HEK293T (cell line): ENCODE measurements at regions not wholly inside any gene's neighbourhood (a gene's known extent, or its start where the extent isn't known, plus 50 kb on each side); places are given as distances from the start of the nearest gene placed in this dataset.

Experiments
- FOXA1 ChIP-seq: fragments of 450-650 bp; IDR thresholded peaks from 2 replicates; pipeline ENCODE4 v1.6.1; 2016; ENCODE audit warnings: mild to moderate bottlenecking
- FOXM1 ChIP-seq: fragments of 450-650 bp; IDR thresholded peaks from 2 replicates; pipeline ENCODE4 v1.6.1; 2017; ENCODE audit warnings: mild to moderate bottlenecking, borderline replicate concordance
- NFRKB ChIP-seq: fragments of 450-650 bp; IDR thresholded peaks from 2 replicates; pipeline ENCODE4 v1.6.1; 2016; ENCODE audit warnings: mild to moderate bottlenecking, moderate library complexity
- SP1 ChIP-seq: fragments of 450-650 bp; IDR thresholded peaks from 2 replicates; pipeline ENCODE4 v1.6.1; 2017
- SUZ12 ChIP-seq: fragments of 450-650 bp; IDR thresholded peaks from 2 replicates; pipeline ENCODE4 v1.6.1; 2016; ENCODE audit warnings: mild to moderate bottlenecking

DNA sequence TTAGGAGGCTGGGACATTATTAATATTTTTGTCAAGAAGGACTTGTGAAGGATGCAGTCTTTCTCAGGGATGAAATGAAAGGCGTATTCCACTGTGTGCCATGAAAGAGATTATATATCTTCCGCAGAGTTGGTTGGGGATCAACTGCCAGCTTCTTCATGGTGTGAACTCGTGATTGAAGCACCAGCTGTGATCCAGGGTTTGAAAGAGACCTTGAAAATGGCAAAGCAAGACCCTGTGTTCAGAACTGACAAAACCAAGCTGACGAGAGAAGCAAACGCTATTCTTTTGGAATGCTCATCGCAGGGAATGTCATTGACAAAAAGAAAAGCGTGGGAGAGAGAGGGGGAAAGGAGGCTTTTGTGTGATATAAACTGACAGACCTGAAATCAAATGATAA lies 263.9 kb upstream of the ZNF608 start:
- TF ChIP-seq FOXM1 (no peak), NFRKB (no peak), SP1 (no peak), SUZ12 (no peak), FOXA1 (no peak)
